ENCODE measurements at regions not wholly inside any gene's neighbourhood (a gene's known extent, or its start where the extent isn't known, plus 50 kb on each side); places are given as distances from the start of the nearest gene placed in this dataset.
"Not testable (repeated sequence)": the region's sequence is repeated elsewhere in the genome, so short reads cannot be mapped to it uniquely, and the experiment has no call there.

DNA sequence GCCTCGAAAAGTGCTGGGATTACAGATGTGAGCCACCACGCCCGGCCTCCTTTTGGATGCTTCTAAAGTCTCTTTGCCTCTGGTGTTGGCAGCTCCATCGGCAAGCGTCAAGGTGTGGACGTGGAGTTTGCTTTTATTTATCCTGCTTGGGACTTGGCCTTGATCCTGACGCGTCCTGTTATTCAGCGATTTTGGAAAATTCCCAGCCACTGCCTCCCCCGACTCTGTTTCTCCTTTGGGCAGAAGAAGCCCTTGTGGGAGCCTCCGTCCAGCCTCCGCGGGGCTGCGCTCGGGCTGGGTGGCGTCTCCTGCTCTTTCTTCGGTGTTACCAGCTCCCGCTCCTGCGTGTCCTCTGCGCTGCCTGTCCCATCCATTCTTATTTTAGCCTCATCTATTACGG, 151.7 kb downstream of the TMEM121 start:
- CTCF ChIA-PET; dilution Hi-C loops (cut with MboI; ENCODE audit: extremely low pct_ligation_motif_present, low sequenced_read_pairs); POLR2A ChIA-PET; H3K9me3 ChIP-seq (replicated peaks; ENCODE audit: control insufficient read depth, insufficient read depth, low read length); DNase-seq (ENCODE audit: low read depth, low spot score); H3K9ac ChIP-seq (replicated peaks; ENCODE audit: extremely low read depth, insufficient read depth, low read length); H3K4me1 ChIP-seq (ENCODE audit: control insufficient read depth, extremely low read depth, insufficient read depth, low read length); H3K9me1 ChIP-seq (replicated peaks; ENCODE audit: control insufficient read depth, extremely low read depth, insufficient read depth, low read length); intact Hi-C loops (cut with micrococcal nuclease); H3K27ac ChIP-seq (ENCODE audit: insufficient read depth, low read depth, low read length); H3K27me3 ChIP-seq (ENCODE audit: control insufficient read depth in 2 of 2, insufficient read depth in 2 of 2, low read length in 2 of 2); H3K4me2 ChIP-seq (ENCODE audit: insufficient read depth, low read length); H3K36me3 ChIP-seq (ENCODE audit: control insufficient read depth in 2 of 2, extremely low read depth in 1 of 2, insufficient read depth in 2 of 2, low read length in 2 of 2); H4K20me1 ChIP-seq (replicated peaks; ENCODE audit: control insufficient read depth, extremely low read depth, insufficient read depth, low read length); H3K4me3 ChIP-seq (replicated peaks in 1 of 3; ENCODE audit: insufficient read depth in 1 of 3, low read depth in 1 of 3, low read length in 3 of 3); H2AFZ ChIP-seq (ENCODE audit: low read depth, low read length); FAIRE-seq; H3K79me2 ChIP-seq (ENCODE audit: control insufficient read depth, insufficient read depth, low read length); BruUV-seq (replicated peaks): not testable (repeated sequence)

DNA sequence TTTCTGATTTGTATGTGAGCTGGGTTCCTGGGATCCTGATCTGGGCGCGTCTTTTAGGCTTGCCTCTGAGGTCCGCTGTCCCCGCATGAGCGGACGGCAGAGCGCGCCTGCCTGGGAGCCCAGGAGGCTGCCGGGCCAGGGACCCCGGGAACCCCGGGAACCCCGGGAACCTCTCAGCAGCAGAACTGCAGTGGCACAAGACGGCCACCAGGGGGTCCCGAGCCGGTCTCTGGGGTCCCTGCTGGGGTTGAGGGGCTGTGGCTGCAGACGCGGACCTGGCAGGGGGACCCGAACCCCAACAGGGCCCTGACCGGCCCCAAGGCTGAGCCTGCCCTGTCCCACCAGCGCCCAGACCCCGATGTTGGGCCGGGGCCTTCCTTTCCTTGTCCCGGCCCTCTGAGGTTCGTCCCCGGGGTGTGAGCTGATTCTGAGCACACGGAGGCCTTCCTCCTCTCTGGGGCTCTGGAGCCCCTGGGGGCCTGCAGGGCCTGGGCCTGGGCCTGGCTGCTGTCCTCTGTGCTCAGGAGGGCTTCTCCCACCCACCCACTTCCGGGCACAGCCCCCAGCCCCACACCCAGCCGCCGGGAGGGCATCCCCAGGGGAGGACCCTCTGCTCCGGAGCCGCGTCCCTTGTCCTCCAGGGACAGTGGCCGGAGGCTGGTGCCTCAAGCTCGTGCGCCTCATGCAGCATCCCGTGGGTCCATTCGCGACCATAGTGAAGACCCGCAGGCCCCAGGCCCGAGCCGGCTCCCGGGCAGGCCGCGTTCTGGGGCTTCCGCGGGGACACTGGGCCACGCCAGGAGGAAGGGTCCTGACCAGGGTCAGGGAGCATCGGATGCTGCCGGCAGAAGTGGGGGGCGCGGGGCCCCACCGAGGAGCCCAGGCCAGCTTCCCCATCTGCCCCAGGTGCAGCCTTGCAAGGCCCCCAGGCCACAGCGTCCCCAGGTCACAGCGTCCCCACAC, 152.9 kb downstream of the TMEM121 start:
- H3K4me2 ChIP-seq (ENCODE audit: insufficient read depth, low read length); CTCF ChIA-PET; H3K9me3 ChIP-seq (replicated peaks; ENCODE audit: control insufficient read depth, insufficient read depth, low read length); H3K9ac ChIP-seq (replicated peaks; ENCODE audit: extremely low read depth, insufficient read depth, low read length); H3K79me2 ChIP-seq (ENCODE audit: control insufficient read depth, insufficient read depth, low read length); BruUV-seq (replicated peaks); H3K9me1 ChIP-seq (replicated peaks; ENCODE audit: control insufficient read depth, extremely low read depth, insufficient read depth, low read length); H3K4me3 ChIP-seq (replicated peaks in 1 of 3; ENCODE audit: insufficient read depth in 1 of 3, low read depth in 1 of 3, low read length in 3 of 3); H3K36me3 ChIP-seq (ENCODE audit: control insufficient read depth in 2 of 2, extremely low read depth in 1 of 2, insufficient read depth in 2 of 2, low read length in 2 of 2); H3K4me1 ChIP-seq (ENCODE audit: control insufficient read depth, extremely low read depth, insufficient read depth, low read length); DNase-seq (ENCODE audit: low read depth, low spot score); H3K27me3 ChIP-seq (ENCODE audit: control insufficient read depth in 2 of 2, insufficient read depth in 2 of 2, low read length in 2 of 2); dilution Hi-C loops (cut with MboI; ENCODE audit: extremely low pct_ligation_motif_present, low sequenced_read_pairs); H2AFZ ChIP-seq (ENCODE audit: low read depth, low read length); POLR2A ChIA-PET; H3K27ac ChIP-seq (ENCODE audit: insufficient read depth, low read depth, low read length); intact Hi-C loops (cut with micrococcal nuclease); H4K20me1 ChIP-seq (replicated peaks; ENCODE audit: control insufficient read depth, extremely low read depth, insufficient read depth, low read length): not testable (repeated sequence)
- peak; percentile 33 for FAIRE-seq

DNA sequence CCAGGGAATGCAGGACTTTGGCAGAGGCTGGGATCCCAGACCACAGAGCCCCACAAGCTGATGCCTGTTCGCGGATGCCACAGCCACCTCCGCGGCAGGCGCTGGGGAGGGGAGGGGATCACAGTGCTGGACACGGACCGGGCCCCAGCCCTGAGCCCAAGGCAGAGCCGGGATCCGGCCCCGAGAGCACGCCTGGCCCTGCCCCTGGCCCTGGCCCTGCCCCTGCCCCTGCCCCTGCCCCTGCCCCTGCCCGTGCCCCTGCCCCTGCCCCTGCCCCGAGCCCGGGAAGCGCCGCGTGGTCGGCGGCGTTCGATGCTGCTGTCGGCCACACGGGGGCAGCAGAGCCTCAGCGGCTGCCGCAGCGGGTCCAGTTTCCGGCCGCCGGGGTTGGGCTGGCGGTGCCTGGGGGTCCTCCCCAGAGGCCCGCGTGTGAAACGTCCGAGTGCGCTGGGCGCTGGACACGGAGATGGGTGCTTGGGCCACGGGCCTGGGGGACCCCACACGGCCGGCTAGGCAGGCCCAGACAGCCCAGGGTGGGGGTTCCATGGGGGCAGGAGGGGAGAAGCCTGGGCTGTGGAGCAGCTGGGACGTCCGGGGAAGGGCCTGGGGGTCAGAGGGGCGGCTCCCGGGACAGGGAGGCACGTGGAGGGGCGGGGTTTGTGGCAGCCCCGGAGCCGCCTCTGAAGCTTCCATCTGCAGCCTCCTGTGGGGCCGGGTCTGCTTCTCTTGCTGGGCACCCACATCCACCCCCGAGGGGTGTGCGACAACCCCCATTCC, 153.8 kb downstream of the TMEM121 start:
- DNase-seq (ENCODE audit: low read depth, low spot score); BruUV-seq (replicated peaks); H3K4me3 ChIP-seq (replicated peaks in 1 of 3; ENCODE audit: insufficient read depth in 1 of 3, low read depth in 1 of 3, low read length in 3 of 3); POLR2A ChIA-PET; dilution Hi-C loops (cut with MboI; ENCODE audit: extremely low pct_ligation_motif_present, low sequenced_read_pairs); H3K36me3 ChIP-seq (ENCODE audit: control insufficient read depth in 2 of 2, extremely low read depth in 1 of 2, insufficient read depth in 2 of 2, low read length in 2 of 2); H4K20me1 ChIP-seq (replicated peaks; ENCODE audit: control insufficient read depth, extremely low read depth, insufficient read depth, low read length); H3K27ac ChIP-seq (ENCODE audit: insufficient read depth, low read depth, low read length); H3K27me3 ChIP-seq (ENCODE audit: control insufficient read depth in 2 of 2, insufficient read depth in 2 of 2, low read length in 2 of 2); intact Hi-C loops (cut with micrococcal nuclease); H3K9ac ChIP-seq (replicated peaks; ENCODE audit: extremely low read depth, insufficient read depth, low read length); H3K9me1 ChIP-seq (replicated peaks; ENCODE audit: control insufficient read depth, extremely low read depth, insufficient read depth, low read length); H3K4me2 ChIP-seq (ENCODE audit: insufficient read depth, low read length); CTCF ChIA-PET; H2AFZ ChIP-seq (ENCODE audit: low read depth, low read length); H3K79me2 ChIP-seq (ENCODE audit: control insufficient read depth, insufficient read depth, low read length); H3K9me3 ChIP-seq (replicated peaks; ENCODE audit: control insufficient read depth, insufficient read depth, low read length); H3K4me1 ChIP-seq (ENCODE audit: control insufficient read depth, extremely low read depth, insufficient read depth, low read length): not testable (repeated sequence)
- peak; percentile 26 for FAIRE-seq

GRCh38 chr14:105680736-105681098, 154.3 kb downstream of the TMEM121 start:
- FAIRE-seq; DNase-seq (ENCODE audit: low read depth, low spot score); dilution Hi-C loops (cut with MboI; ENCODE audit: extremely low pct_ligation_motif_present, low sequenced_read_pairs): not testable (repeated sequence)

More at GRCh38 chr14:105680736-105681098, 154.3 kb downstream of the TMEM121 start:
- H3K36me3 ChIP-seq (ENCODE audit: control insufficient read depth in 2 of 2, extremely low read depth in 1 of 2, insufficient read depth in 2 of 2, low read length in 2 of 2); H3K9me3 ChIP-seq (replicated peaks; ENCODE audit: control insufficient read depth, insufficient read depth, low read length); H3K79me2 ChIP-seq (ENCODE audit: control insufficient read depth, insufficient read depth, low read length); H3K9me1 ChIP-seq (replicated peaks; ENCODE audit: control insufficient read depth, extremely low read depth, insufficient read depth, low read length); BruUV-seq (replicated peaks); H3K27ac ChIP-seq (ENCODE audit: insufficient read depth, low read depth, low read length); intact Hi-C loops (cut with micrococcal nuclease); H3K27me3 ChIP-seq (ENCODE audit: control insufficient read depth in 2 of 2, insufficient read depth in 2 of 2, low read length in 2 of 2); H3K4me1 ChIP-seq (ENCODE audit: control insufficient read depth, extremely low read depth, insufficient read depth, low read length); H3K4me2 ChIP-seq (ENCODE audit: insufficient read depth, low read length); H2AFZ ChIP-seq (ENCODE audit: low read depth, low read length); H3K9ac ChIP-seq (replicated peaks; ENCODE audit: extremely low read depth, insufficient read depth, low read length); CTCF ChIA-PET; H4K20me1 ChIP-seq (replicated peaks; ENCODE audit: control insufficient read depth, extremely low read depth, insufficient read depth, low read length); H3K4me3 ChIP-seq (replicated peaks in 1 of 3; ENCODE audit: insufficient read depth in 1 of 3, low read depth in 1 of 3, low read length in 3 of 3); POLR2A ChIA-PET: not testable (repeated sequence)

Data from endothelial cell of umbilical vein (primary cell).